ENCODE measurements at regions not wholly inside any gene's neighbourhood (a gene's known extent, or its start where the extent isn't known, plus 50 kb on each side); places are given as distances from the start of the nearest gene placed in this dataset.

DNA sequence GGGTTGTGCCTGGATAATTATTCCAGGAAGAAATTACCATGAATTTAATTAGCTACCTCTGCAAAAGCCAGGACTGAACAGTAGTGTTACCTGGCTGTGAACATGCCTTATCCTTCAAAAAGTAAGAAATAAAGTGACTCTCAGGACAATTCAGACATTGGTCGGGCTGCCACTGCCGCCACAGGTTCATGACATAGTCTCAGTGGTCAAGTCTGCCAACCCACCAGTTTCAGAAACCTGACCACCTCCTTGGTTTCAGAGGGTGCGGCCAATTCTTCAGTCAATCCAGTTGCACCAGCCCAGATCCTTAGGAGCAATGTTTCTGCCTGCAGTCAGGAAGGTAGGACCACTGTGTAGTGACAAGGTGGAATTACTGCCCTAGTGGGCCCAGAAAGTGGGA lies 593.1 kb upstream of the DAB2 start:
- TF ChIP-seq CTCF (IDR thresholded peaks at IDR 0.05; ENCODE audit: insufficient read depth, low read length, severe bottlenecking): no peak
- no peak for FAIRE-seq

DNA sequence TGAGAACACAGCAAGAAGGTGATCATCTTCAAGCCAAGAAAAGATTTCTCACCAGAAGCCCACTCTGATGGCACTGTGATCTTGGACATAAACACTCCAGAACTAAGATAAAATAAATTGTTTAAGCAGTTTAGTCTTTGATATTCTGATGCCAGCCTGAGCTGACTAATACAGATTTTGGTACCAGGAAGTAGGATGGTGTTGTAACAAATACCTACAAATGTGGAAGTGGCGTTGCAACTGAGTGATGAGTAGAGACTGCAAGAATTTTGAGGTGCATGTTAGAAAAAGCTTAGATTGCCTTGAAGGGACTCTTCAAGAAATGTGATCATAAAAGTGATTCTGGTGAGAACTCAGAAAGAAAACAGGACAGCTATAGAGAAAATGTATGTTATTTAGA lies 592.4 kb upstream of the DAB2 start:
- DNase-seq (ENCODE audit: low read depth) (peak; percentile 61), FAIRE-seq (no peak)
- Histone ChIP-seq H3K27me3 (ENCODE audit: control insufficient read depth, insufficient read depth, low read length) (no peaks in the 10 kb centered on the region), H3K36me3 (ENCODE audit: control insufficient read depth, insufficient read depth, low read length) (no peaks in the 10 kb centered on the region), H3K4me3 (ENCODE audit: low read depth, low read length) (no peak overlapping the region)
- no peak for TF ChIP-seq CTCF (IDR thresholded peaks at IDR 0.05; ENCODE audit: insufficient read depth, low read length, severe bottlenecking)

More for the DNA sequence above, 593.1 kb upstream of the DAB2 start:
- DNase-seq (ENCODE audit: low read depth): no peak
- Histone ChIP-seq H3K36me3 (ENCODE audit: control insufficient read depth, insufficient read depth, low read length) (no peaks in the 10 kb centered on the region), H3K27me3 (ENCODE audit: control insufficient read depth, insufficient read depth, low read length) (no peaks in the 10 kb centered on the region), H3K4me3 (ENCODE audit: low read depth, low read length) (no peak overlapping the region)

- no peak for FAIRE-seq
- TF ChIP-seq CTCF (IDR thresholded peaks at IDR 0.05; ENCODE audit: insufficient read depth, low read length, severe bottlenecking): no peak
Observed at GRCh38 chr5:40010436-40010835, 585.7 kb upstream of the DAB2 start.

GRCh38 chr5:40006260-40006659 lies 581.5 kb upstream of the DAB2 start:
- Histone ChIP-seq H3K27me3 (ENCODE audit: control insufficient read depth, insufficient read depth, low read length) (no peaks in the 10 kb centered on the region), H3K36me3 (ENCODE audit: control insufficient read depth, insufficient read depth, low read length) (no peaks in the 10 kb centered on the region), H3K4me3 (ENCODE audit: low read depth, low read length) (no peak overlapping the region)
- no peak for DNase-seq (ENCODE audit: low read depth)
- no peak for FAIRE-seq
- no peak for TF ChIP-seq CTCF (IDR thresholded peaks at IDR 0.05; ENCODE audit: insufficient read depth, low read length, severe bottlenecking)

More at GRCh38 chr5:40010436-40010835, 585.7 kb upstream of the DAB2 start:
- Histone ChIP-seq H3K36me3 (ENCODE audit: control insufficient read depth, insufficient read depth, low read length) (no peaks in the 10 kb centered on the region), H3K4me3 (ENCODE audit: low read depth, low read length) (no peak overlapping the region), H3K27me3 (ENCODE audit: control insufficient read depth, insufficient read depth, low read length) (no peaks in the 10 kb centered on the region)
- no peak for DNase-seq (ENCODE audit: low read depth)

- FAIRE-seq: no peak
- H3K36me3 ChIP-seq (ENCODE audit: control insufficient read depth, insufficient read depth, low read length): no peaks in the 10 kb centered on the region
- DNase-seq (ENCODE audit: low read depth): no peak
- no peaks in the 10 kb centered on the region for H3K27me3 ChIP-seq (ENCODE audit: control insufficient read depth, insufficient read depth, low read length)
- H3K4me3 ChIP-seq (ENCODE audit: low read depth, low read length): no peak overlapping the region
- no peak for TF ChIP-seq CTCF (IDR thresholded peaks at IDR 0.05; ENCODE audit: insufficient read depth, low read length, severe bottlenecking)
Observed at GRCh38 chr5:40001796-40002195, 577.0 kb upstream of the DAB2 start.

GRCh38 chr5:39998518-39998917 lies 573.7 kb upstream of the DAB2 start:
- DNase-seq (ENCODE audit: low read depth): no peak
- Histone ChIP-seq H3K36me3 (ENCODE audit: control insufficient read depth, insufficient read depth, low read length) (no peaks in the 10 kb centered on the region), H3K27me3 (ENCODE audit: control insufficient read depth, insufficient read depth, low read length) (no peaks in the 10 kb centered on the region), H3K4me3 (ENCODE audit: low read depth, low read length) (no peak overlapping the region)
- no peak for TF ChIP-seq CTCF (IDR thresholded peaks at IDR 0.05; ENCODE audit: insufficient read depth, low read length, severe bottlenecking)
- no peak for FAIRE-seq

Data from bronchial epithelial cell (primary cell).